ENCODE measurements at regions not wholly inside any gene's neighbourhood (a gene's known extent, or its start where the extent isn't known, plus 50 kb on each side); places are given as distances from the start of the nearest gene placed in this dataset.
A peak's percentile ranks its signal among the peaks of the same experiment; 100 is the strongest.

DNA sequence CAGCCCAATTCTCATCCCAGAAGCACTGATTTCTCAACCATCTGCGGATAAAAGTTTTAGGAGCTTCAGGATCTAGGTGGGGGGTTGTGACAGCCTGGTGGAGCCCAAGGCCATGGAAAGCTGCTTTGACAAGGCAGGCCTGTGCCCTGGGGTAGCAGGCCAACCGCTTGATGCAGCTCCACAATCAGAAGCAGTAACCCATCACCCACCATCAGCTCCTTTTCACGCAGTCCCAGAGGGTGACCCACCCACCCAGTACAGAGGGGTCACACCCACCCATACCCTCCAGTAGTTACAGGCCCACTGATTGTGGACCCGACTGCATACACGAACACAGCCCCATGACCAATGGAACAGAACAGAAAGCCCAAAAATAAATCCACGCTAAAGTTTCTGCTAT is 253.9 kb downstream of the AHR start:
- no peak for DNase-seq
- H3K27ac ChIP-seq (ENCODE audit: low read length) = no peak overlapping the region
- 67% methylated on average over 1 of the region's 6 CpGs for WGBS (ENCODE audit: insufficient coverage)
- H3K4me1 ChIP-seq (ENCODE audit: control insufficient read depth, insufficient read depth, low read length) = no peaks in the 10 kb centered on the region
- no peaks in the 10 kb centered on the region for H3K27me3 ChIP-seq (ENCODE audit: control insufficient read depth, insufficient read depth, low read length)
- no peaks in the 10 kb centered on the region for H3K9me3 ChIP-seq (replicated peaks; ENCODE audit: control insufficient read depth, low read depth, low read length)
- H3K36me3 ChIP-seq (ENCODE audit: control insufficient read depth, insufficient read depth, low read length) = no peaks in the 10 kb centered on the region
- H3K4me3 ChIP-seq (ENCODE audit: low read length) = no peak overlapping the region

DNA sequence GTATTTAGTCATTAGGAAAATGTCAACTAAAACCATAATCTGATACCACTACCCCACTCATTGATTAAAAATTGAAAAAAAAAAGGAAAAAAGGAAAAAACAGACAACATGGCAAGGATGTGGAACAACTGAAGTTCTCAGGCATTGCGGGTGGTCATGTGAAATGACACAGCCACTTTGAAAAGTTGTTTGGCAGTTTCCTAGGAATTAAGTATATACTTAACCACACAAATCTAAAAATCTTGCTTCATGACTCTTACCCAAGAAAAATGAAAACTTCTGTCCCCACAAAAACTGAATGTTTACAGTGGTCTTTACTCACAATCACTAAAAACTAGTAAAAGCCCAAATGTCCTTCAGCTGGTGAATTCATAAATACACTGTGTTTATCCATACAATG is 254.5 kb downstream of the AHR start:
- no CpG with 5 or more reads among the region's 1 CpG for WGBS (ENCODE audit: insufficient coverage)
- Histone ChIP-seq H3K27ac (ENCODE audit: low read length) (no peak overlapping the region), H3K27me3 (ENCODE audit: control insufficient read depth, insufficient read depth, low read length) (no peaks in the 10 kb centered on the region)

DNA sequence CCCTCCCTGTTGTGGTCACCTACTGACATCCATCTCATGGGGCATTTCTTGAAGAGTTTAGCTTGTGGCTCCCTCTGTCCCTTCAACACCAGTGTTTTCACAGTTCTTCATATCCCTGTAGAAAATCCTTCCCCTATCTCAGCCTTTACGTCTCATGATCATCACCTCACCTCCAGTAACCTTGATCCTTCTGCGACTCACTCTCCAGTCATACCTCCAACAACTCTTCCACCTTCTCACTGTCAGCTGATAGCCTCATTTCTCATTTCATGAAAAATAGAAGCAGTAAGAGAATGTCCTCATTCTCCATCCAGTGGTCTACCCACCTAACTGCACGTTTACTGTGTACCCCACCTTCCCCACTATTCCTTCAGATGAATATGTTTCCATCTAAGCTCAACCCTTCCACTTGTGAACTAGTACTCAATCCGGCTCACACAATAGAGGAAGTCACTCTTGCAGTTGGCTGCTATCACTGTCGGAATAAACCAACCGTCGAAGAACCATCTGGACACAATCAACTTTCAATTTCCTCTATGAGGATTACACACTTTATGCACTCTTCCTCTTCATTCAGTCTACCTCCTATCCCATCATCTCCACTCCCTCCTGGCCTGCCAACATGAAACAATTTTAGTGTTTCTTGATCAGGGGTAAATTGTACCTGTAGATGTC is 256.0 kb downstream of the AHR start:
- 62% methylated on average over 7 of the region's 7 CpGs for WGBS (ENCODE audit: insufficient coverage)
- H3K9me3 ChIP-seq (replicated peaks; ENCODE audit: control insufficient read depth, low read depth, low read length) = no peaks in the 10 kb centered on the region
- DNase-seq = no peak

More for the DNA sequence above, 254.5 kb downstream of the AHR start:
- Histone ChIP-seq H3K9me3 (replicated peaks; ENCODE audit: control insufficient read depth, low read depth, low read length) (no peaks in the 10 kb centered on the region), H3K36me3 (ENCODE audit: control insufficient read depth, insufficient read depth, low read length) (no peaks in the 10 kb centered on the region), H3K4me3 (ENCODE audit: low read length) (no peak overlapping the region), H3K4me1 (ENCODE audit: control insufficient read depth, insufficient read depth, low read length) (no peaks in the 10 kb centered on the region)
- DNase-seq = no peak

DNA sequence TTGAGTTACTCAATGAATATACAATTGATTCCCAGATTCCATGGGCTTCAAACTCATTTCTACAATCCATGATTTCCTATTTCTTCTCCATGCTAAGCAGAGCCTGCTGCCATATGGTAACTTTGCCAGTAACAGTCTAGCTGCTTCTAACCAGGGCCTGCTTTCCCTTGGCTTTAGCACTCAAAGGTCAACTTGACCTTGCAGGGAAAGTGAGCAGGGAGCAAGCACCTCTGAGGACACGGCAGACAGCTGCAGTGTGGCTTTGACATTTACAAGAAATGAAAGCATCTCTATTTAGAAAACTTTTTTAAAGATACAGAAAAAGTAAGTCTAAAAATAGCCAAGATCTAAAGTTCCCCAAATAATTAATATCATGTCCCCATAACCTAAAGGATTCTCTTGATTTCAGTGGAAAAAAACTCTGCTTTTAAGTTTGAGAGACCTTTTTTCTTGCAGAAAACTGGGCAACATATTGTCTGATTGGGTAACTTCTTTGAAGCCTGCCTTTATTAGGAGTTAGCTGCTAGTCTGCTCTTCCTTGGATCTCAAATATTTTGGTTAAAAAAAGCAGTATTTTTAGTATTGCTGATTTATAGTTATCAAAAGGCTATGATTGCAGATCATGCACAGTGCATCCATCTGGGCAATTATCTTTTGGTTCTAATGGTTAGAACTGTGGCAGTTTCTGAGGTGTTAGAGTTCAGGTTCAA is 257.9 kb downstream of the AHR start:
- no CpG with 5 or more reads among the region's 1 CpG for WGBS (ENCODE audit: insufficient coverage)
- no peak for DNase-seq
- Histone ChIP-seq H3K9me3 (replicated peaks; ENCODE audit: control insufficient read depth, low read depth, low read length) (no peaks in the 10 kb centered on the region), H3K27me3 (ENCODE audit: control insufficient read depth, insufficient read depth, low read length) (no peaks in the 10 kb centered on the region), H3K4me1 (ENCODE audit: control insufficient read depth, insufficient read depth, low read length) (no peaks in the 10 kb centered on the region), H3K36me3 (ENCODE audit: control insufficient read depth, insufficient read depth, low read length) (no peaks in the 10 kb centered on the region), H3K27ac (ENCODE audit: low read length) (no peak overlapping the region), H3K4me3 (ENCODE audit: low read length) (no peak overlapping the region)

More for the DNA sequence above, 256.0 kb downstream of the AHR start:
- H3K27ac ChIP-seq (ENCODE audit: low read length) = no peak overlapping the region
- no peaks in the 10 kb centered on the region for H3K36me3 ChIP-seq (ENCODE audit: control insufficient read depth, insufficient read depth, low read length)
- no peak overlapping the region for H3K4me3 ChIP-seq (ENCODE audit: low read length)
- H3K27me3 ChIP-seq (ENCODE audit: control insufficient read depth, insufficient read depth, low read length) = no peaks in the 10 kb centered on the region
- H3K4me1 ChIP-seq (ENCODE audit: control insufficient read depth, insufficient read depth, low read length) = no peaks in the 10 kb centered on the region

DNA sequence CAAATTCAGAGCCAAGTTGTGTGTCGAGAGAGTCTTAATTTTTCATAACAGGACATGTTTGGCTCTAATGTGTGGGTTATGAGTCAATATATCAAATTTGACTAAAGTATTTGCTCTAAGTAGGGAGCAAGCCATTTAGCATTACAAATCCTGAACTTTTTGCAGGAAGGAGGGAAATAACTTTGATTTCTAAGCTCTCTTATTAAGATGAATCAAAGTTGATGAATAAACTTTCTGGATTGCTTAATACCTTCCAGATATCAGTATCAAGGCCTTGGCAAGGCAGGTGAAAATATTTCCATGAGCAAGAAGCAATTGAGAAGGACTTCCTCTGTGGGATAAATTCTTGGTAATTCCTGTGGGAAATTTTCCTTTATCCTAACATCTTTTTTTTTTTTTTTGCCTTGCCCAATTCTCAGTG is 258.8 kb downstream of the AHR start:
- no peaks in the 10 kb centered on the region for H3K27me3 ChIP-seq (ENCODE audit: control insufficient read depth, insufficient read depth, low read length)
- no peak overlapping the region for H3K27ac ChIP-seq (ENCODE audit: low read length)
- H3K4me3 ChIP-seq (ENCODE audit: low read length) = no peak overlapping the region
- no peaks in the 10 kb centered on the region for H3K36me3 ChIP-seq (ENCODE audit: control insufficient read depth, insufficient read depth, low read length)
- H3K9me3 ChIP-seq (replicated peaks; ENCODE audit: control insufficient read depth, low read depth, low read length) = no peaks in the 10 kb centered on the region
- H3K4me1 ChIP-seq (ENCODE audit: control insufficient read depth, insufficient read depth, low read length) = no peaks in the 10 kb centered on the region
- WGBS (ENCODE audit: insufficient coverage) = no CpG with 5 or more reads among the region's 1 CpG
- peak; percentile 46 for DNase-seq

DNA sequence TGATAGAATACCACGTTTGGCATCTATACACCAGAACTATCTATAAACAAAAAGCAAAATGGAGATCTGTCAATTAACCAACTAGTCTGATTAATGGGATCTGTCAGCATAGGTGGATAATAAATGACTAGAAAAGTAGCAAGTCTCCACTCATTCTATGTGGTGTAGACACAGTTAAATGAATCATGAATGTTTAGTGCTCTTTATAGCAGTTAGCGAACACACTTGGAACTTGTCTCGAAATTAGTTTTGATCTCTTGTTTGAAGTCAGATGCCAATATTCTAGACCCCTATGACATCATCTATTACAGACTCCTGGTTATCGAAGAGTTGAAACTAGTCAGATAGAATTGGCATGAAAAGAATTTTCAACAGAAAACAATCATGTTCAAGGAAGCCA is 259.7 kb downstream of the AHR start:
- Histone ChIP-seq H3K27ac (ENCODE audit: low read length) (no peak overlapping the region), H3K4me3 (ENCODE audit: low read length) (no peak overlapping the region), H3K4me1 (ENCODE audit: control insufficient read depth, insufficient read depth, low read length) (no peaks in the 10 kb centered on the region), H3K9me3 (replicated peaks; ENCODE audit: control insufficient read depth, low read depth, low read length) (peaks cover 2% of the 10 kb centered on the region), H3K27me3 (ENCODE audit: control insufficient read depth, insufficient read depth, low read length) (no peaks in the 10 kb centered on the region), H3K36me3 (ENCODE audit: control insufficient read depth, insufficient read depth, low read length) (no peaks in the 10 kb centered on the region)
- DNase-seq = no peak
- WGBS (ENCODE audit: insufficient coverage) = no CpG with 5 or more reads among the region's 4 CpGs

GRCh38 chr7:17558558-17559332 is 260.3 kb downstream of the AHR start:
- 100% methylated on average over 1 of the region's 4 CpGs for WGBS (ENCODE audit: insufficient coverage)
- no peaks in the 10 kb centered on the region for H3K4me1 ChIP-seq (ENCODE audit: control insufficient read depth, insufficient read depth, low read length)
- no peaks in the 10 kb centered on the region for H3K36me3 ChIP-seq (ENCODE audit: control insufficient read depth, insufficient read depth, low read length)
- no peak overlapping the region for H3K27ac ChIP-seq (ENCODE audit: low read length)
- H3K4me3 ChIP-seq (ENCODE audit: low read length) = no peak overlapping the region
- H3K27me3 ChIP-seq (ENCODE audit: control insufficient read depth, insufficient read depth, low read length) = no peaks in the 10 kb centered on the region
- H3K9me3 ChIP-seq (replicated peaks; ENCODE audit: control insufficient read depth, low read depth, low read length) = peaks cover 2% of the 10 kb centered on the region
- DNase-seq = no peak

- Histone ChIP-seq H3K27me3 (ENCODE audit: control insufficient read depth, insufficient read depth, low read length) (no peaks in the 10 kb centered on the region), H3K27ac (ENCODE audit: low read length) (no peak overlapping the region), H3K9me3 (replicated peaks; ENCODE audit: control insufficient read depth, low read depth, low read length) (peaks cover 2% of the 10 kb centered on the region), H3K4me3 (ENCODE audit: low read length) (no peak overlapping the region), H3K4me1 (ENCODE audit: control insufficient read depth, insufficient read depth, low read length) (no peaks in the 10 kb centered on the region), H3K36me3 (ENCODE audit: control insufficient read depth, insufficient read depth, low read length) (no peaks in the 10 kb centered on the region)
- DNase-seq = no peak
- no CpG with 5 or more reads among the region's 1 CpG for WGBS (ENCODE audit: insufficient coverage)
These were observed 260.9 kb downstream of the AHR start for GRCh38 chr7:17559388-17559787.

DNA sequence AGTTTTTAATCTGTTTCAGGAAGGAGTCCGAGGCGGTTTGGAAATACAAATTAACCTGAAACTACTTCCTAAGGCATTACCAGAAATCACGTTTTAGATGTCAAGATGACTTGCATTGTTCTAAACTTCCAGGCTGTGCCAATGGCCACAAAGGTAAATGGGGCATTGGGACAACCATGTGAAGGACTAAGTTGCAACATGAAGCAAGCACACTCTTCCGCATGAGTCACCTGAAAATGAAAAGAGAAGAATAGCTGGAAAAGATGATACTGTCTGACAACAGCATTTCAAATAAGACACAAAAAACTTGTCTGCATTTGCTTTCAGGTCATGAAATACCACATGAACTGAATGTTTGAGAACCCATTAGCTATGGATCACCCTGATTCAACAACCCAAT is 262.1 kb downstream of the AHR start:
- 40% methylated on average over 1 of the region's 4 CpGs for WGBS (ENCODE audit: insufficient coverage)
- no peaks in the 10 kb centered on the region for H3K27me3 ChIP-seq (ENCODE audit: control insufficient read depth, insufficient read depth, low read length)
- H3K4me3 ChIP-seq (ENCODE audit: low read length) = no peak overlapping the region
- peaks cover 2% of the 10 kb centered on the region for H3K9me3 ChIP-seq (replicated peaks; ENCODE audit: control insufficient read depth, low read depth, low read length)
- no peak for DNase-seq
- no peak overlapping the region for H3K27ac ChIP-seq (ENCODE audit: low read length)
- no peaks in the 10 kb centered on the region for H3K4me1 ChIP-seq (ENCODE audit: control insufficient read depth, insufficient read depth, low read length)
- no peaks in the 10 kb centered on the region for H3K36me3 ChIP-seq (ENCODE audit: control insufficient read depth, insufficient read depth, low read length)

DNA sequence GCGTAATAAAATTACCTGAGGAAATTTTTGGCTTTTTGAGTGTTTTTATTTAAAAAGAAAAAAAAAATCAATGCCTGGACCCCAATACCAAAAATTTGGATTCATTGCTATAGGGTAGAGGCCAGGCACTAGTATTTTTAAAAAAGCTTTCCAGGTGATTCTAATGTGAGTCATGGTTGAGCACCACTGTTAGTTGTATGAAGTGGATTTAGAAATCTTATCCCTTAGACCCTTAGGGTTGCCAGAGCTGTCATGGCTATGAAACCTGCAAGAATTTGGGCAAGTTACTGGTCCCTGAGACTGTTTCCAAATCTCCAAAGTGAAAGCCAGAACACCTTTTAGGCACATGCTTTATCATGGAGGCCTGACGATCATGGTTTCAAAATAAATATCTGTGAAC is 262.5 kb downstream of the AHR start:
- H3K27ac ChIP-seq (ENCODE audit: low read length) = no peak overlapping the region
- H3K9me3 ChIP-seq (replicated peaks; ENCODE audit: control insufficient read depth, low read depth, low read length) = peaks cover 2% of the 10 kb centered on the region
- no peaks in the 10 kb centered on the region for H3K4me1 ChIP-seq (ENCODE audit: control insufficient read depth, insufficient read depth, low read length)
- DNase-seq = no peak
- H3K27me3 ChIP-seq (ENCODE audit: control insufficient read depth, insufficient read depth, low read length) = no peaks in the 10 kb centered on the region
- no peak overlapping the region for H3K4me3 ChIP-seq (ENCODE audit: low read length)
- no peaks in the 10 kb centered on the region for H3K36me3 ChIP-seq (ENCODE audit: control insufficient read depth, insufficient read depth, low read length)
- no CpG with 5 or more reads among the region's 2 CpGs for WGBS (ENCODE audit: insufficient coverage)
